ENCODE measurements at regions not wholly inside any gene's neighbourhood (a gene's known extent, or its start where the extent isn't known, plus 50 kb on each side); places are given as distances from the start of the nearest gene placed in this dataset.

DNA sequence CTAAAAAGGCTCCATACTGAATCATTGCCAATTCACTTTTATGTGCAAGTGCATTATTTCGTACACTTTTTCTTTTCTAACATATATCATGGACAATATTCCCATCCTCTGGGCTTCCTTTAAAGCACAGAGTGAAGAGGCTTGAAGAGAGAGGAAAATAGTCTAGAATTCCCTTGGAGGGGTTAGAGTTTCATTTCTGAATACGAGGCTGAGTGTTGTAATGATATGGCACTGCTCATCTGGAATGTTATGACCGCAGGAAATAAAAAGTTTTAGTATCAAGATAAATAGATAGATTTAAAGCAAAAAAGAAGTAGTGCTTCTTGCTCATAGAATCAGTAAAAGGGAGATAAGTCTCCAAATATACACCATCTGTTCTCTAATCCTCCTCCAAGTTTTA, 412.3 kb upstream of the SLITRK1 start:
- DNase-seq (ENCODE audit: low read depth), result no peak

DNA sequence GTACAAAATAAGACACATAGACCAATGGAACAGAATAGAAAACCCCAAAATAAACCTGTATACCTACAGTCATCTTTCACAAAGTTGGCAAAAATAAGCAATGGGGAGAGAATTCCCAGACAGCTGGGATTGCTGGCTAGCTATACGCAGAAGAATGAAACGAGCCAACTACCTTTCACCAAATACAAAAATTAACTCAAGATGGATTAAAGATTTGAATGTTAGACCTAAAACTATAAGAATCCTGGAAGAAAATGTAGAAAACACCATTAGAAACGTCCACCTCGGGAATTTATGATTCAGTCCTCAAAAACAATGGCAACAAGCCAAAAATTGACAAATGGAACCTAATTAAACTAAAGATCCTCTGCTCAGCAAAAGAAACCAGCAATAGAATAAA, 408.1 kb upstream of the SLITRK1 start:
- DNase-seq (ENCODE audit: low read depth), result no peak

DNA sequence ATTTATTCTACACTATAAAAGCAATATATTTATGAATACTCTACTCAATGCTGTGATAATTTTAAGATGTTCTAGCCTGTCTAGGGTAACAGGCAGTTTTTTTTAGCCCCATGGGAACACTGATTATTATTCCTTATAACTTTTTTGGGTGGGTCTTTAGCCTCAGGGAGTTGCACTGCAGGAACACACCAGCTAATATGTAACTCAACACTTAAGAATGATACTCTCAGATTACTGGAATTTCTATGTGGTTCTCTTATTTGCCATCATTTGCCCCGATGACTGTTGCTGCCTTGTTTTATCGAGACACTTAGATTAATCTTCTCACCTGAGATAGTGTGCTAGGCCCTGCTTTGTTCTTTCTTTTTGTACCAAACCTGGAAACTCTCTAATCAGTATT, 396.9 kb upstream of the SLITRK1 start:
- DNase-seq (ENCODE audit: low read depth), result no peak

DNA sequence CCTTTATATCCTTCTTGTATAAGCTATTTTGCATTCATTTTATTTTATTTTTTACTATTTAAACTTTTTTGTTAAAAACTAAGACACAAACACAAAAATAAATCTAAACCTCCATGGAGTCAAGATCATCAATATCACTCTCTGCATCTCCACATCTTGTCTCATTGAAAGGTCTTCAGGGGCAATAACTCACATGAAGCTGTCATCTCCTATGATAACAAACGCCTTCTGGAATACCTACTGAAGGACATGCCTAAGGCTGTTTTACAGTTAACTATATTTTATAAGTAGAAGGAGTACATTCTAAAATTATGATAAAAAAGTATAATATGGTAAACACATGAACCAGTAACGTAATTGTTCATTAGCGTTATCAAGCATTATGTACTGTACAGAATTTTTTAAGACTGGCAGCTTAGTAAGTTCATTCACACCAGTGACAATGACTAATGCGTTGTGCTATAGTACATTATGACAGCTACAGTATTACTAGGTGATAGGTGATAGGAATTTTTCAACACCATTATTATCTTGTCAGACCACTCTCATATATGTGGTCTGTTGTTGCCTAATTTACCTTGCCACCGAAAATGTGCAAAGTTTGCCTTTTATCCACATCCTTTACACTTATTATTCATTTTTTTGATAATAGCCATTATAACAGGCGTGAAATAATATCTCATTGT, 390.7 kb upstream of the SLITRK1 start:
- no peak for DNase-seq (ENCODE audit: low read depth)

DNA sequence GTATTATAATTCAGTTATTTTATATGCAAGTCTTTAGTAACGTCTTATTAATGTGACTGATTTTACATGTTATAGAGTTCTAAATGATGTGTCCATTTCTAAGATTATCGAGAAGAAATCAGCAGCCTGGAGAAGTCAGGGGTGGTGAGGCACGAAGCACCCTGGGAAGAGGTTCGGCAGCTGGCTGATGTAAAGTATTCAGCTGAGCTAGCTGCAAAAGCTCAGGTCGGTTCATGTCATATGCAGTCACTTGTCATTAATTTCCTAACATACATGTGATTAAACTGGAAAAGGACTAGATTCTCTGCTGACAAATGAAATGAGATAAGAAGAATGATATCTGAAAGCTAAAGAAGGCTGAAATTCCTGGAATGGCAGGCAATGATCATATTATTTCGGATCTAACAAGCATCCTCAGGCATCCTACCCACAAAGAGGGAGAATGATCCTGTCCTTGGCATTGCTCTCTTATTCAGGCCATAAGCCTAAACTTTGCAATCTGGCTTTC, 383.0 kb upstream of the SLITRK1 start:
- DNase-seq (ENCODE audit: low read depth), result no peak

DNA sequence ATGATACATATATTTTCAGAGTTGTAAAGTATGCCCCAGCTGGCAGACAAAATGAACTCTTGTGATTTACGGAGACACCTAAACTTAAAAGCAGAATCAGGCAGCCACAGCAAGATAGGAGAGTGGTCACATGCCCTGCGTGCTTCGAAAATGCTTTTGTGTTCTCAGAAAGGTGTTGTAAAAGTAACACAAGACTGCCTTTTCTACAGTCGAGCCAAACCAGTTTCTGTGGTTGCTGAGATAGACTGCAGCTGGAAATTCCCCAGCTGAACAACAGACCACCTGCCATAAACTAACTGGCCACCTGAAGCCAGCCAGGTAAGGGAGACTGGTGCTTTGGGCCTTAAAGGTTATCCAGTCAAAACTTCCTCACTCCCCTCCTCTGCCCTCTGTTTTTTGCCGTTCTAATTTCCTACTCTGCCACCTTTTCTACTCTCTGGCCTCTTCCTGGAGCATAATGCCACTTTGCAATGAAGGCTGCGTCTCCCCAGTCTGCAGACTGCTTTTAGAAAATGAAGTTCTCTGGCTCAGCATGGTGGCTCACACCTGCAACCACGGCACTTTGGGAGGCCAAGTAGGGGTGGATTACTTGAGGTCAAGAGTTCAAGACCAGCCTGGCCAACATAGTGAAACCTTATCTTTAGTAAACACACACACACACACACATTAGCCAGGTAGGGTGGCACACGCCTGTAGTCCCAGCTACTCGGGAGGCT, 381.2 kb upstream of the SLITRK1 start:
- no peak for DNase-seq (ENCODE audit: low read depth)

DNA sequence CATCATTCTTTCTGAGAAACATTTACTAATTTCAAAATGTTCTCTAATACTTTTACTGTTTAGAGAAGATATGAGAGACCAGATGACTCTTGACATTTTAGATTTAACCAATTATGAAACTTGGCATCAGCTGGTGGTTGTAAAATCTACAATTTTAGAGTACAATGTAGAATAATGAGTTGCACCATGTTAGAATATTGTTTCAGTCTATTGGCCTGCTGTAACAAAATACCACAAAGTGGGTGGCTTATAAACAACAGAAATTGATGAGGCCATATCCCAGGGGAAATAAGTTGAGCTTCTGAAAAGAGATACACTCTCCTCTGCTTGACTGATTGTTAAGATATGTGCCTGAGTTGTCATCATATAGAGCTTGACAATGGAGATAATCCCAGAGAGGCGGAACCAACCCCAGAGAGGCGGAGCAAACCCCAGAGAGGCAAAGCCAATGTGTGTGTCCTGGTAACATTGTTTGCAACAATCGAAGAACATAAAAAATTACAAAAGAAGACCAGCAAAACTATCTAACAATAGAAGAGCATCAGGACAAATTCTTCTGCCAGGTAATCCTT, 373.0 kb upstream of the SLITRK1 start:
- DNase-seq (ENCODE audit: low read depth), result no peak

DNA sequence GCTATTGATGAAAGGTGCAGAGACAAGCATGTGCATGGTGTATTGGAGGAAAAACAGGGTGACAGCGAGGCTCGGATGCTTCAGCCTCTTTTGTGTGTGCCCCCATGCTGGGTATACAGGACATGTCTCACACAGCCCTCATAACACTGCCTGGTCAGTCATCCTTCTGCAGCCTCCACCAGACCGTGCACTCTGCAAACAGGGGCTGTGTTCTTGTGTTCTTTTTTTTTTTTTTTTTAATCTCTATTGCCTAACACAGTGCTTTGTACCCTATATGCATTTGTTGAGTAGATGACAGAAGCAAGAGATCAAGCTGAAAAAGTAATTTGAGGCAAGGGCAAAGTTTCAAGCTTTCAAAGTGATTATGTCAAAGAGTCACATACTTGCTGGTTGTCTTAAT, 367.2 kb upstream of the SLITRK1 start:
- no peak for DNase-seq (ENCODE audit: low read depth)

DNA sequence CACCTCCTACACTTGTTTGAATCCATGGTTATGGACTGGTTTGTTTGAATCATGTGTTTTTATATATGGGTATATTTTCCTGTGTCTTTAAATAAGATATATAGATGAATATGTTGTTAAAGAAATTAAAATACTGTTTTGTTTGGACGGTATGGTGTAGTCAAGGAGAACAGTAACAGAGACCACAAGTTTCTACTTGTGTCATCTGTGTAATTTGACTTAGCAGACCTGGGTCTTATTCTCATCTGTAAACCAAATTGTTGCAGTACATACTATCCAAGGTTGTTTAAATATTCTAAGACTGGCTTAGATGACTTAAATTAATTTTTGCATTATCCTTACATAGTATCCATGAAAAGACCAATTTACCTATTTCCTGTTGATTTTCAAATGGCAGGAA, 361.1 kb upstream of the SLITRK1 start:
- no peak for DNase-seq (ENCODE audit: low read depth)

DNA sequence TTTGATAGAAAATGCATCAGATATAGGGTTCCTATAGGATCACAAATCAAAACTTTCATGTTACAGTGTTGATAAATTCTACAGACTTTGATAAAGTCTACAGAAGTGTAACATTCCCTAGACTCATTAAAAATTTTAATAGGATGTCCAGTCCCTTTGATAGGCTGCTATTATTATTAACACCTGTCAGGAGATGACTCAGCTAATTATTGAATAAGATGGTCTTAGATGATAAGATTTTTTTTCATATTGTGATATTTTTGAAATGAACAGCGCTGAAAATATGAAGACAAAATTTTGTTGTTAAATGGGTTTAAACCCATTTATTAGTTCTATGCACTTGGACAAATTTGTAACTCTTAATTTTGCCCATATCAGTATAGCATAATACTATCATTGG, 356.8 kb upstream of the SLITRK1 start:
- no peak for DNase-seq (ENCODE audit: low read depth)

DNA sequence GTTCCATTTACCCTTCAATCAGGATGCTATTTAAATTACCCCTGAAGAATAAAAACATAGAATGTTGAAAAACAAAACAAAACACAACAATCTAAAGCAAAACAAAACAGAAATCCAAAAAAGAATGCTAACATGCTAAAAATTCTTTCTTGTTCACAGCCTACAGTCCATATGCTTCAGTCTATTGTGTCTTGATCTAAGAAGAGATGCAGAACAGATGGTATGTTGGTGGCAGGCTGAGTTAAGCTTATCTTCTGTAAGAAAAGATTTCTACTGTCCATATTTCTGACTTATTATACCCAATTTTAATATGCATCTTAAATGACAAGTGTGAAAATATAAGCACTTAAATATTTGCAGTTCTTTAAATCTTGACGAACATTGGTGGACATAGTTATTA, 356.1 kb upstream of the SLITRK1 start:
- no peak for DNase-seq (ENCODE audit: low read depth)

DNA sequence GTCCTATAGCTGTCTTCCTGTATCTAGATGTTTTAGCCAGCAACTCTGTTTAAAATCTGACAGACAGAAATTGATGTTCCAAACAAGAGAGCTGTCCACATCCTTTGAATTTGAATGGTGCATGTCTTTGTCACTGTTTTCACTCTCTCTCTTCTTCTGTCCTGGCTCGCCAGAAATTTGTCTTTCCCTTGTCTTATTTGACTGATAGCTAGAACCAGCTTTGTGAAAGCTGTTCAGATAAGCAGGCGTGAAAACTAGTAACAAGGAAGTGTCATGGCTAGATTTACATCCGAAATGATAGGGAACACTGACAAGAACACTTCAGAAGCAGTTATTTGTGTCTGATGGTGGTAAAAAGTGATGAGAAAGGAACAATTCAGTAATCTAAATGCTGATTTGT, 354.9 kb upstream of the SLITRK1 start:
- DNase-seq (ENCODE audit: low read depth), result no peak

DNA sequence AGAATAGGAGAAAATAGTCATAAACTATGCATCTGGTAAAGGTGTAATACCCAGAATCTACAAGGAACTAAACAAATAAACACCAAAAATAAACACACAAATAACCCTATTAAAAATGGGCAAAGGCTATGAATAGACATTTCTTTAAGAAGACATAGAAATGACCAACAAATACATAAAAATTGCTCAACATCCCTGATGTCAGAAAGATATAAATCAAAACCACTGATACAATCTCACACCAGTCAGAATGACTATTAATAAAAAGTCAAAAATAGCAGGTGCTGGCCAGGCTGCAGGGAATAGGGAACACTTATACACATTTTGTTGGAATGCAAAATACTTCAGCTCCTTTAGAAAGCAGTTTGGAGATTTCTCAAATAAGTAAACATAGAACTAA, 352.1 kb upstream of the SLITRK1 start:
- no peak for DNase-seq (ENCODE audit: low read depth)

DNA sequence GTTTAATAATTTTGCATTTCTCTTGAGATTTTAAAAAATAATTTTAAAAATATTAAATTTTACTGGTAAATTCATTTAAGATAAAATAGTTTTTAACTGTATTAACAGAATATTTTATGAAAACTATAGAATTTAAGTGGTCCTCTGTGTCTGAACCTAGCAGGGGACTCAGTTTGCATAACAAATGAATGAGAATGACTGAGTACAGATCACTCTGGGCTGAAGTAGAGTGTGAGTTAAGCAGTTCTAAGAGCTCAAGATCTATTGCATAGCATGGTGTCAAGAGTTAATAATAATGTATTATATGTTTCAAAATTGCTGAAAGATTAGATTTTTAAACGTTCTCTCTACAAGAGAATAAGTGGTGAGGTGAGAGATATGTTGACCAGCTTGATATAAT, 348.3 kb upstream of the SLITRK1 start:
- no peak for DNase-seq (ENCODE audit: low read depth)

DNA sequence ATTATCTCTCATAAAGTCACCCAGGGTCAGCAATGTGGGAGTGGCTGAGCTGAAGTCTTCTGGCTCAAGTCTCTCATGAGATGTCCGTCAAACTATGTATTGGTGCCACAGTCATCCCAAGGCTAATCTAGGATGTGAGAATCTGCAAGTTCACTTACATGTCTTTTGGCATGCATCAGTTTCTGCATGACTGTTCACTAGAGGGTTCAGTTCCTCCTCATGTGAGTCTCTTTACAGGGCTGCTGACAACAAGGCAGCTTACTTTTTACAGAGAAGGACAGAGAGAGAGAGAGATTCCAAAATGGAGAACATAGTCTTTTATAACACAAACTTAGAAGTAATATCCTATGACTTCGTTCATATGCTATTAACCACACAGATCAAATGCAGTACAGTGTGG, 328.8 kb upstream of the SLITRK1 start:
- DNase-seq (ENCODE audit: low read depth), result no peak

DNA sequence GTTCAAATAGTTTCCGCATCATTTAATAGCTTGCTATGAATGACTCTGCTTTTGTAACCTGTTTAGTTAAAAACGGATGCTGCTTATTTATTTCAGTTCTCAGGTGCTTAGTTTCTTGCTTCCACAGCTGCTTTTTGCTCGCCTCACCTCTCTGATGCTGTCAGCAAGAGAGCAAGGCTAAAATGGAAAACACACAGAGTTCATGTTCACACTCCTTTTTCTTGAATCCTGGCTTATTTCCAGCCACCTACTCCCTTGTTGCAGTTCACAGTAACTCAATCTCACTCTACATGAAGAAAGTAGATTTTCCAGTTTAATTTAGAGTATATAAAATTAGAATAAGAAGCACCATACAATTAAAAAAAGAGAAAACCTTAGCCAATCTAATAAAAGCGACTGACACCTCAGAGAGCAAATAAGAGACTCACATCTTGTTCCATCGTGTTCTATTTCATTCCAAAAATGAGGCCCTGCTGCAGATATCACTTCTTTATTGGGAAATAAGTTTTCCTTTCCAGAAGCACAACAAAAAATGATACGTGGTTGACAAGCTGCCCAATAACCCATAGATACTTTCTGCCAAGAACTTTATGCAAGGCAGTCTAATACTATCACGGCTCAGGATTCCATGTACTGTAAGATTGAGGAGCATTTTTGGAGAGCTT, 326.1 kb upstream of the SLITRK1 start:
- no peak for DNase-seq (ENCODE audit: low read depth)

DNA sequence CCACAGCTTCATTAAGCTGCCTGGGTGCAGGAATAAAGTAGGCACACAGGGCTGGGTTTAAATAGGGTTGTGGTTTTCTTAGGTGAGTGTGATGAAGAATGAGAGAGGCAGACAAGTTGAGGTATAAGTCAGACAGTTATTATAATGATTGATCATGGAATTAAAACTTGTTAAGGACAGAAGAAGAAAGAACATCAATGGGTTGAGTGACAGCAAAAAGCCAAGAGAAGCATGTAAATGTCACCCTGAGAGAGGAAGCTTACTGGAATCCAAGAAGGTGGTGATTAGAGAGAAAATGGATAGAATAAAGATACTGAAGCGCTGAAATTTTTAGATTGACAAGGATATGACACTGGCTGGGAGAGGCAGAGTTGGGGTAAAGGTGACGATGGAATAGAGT, 325.2 kb upstream of the SLITRK1 start:
- no peak for DNase-seq (ENCODE audit: low read depth)

DNA sequence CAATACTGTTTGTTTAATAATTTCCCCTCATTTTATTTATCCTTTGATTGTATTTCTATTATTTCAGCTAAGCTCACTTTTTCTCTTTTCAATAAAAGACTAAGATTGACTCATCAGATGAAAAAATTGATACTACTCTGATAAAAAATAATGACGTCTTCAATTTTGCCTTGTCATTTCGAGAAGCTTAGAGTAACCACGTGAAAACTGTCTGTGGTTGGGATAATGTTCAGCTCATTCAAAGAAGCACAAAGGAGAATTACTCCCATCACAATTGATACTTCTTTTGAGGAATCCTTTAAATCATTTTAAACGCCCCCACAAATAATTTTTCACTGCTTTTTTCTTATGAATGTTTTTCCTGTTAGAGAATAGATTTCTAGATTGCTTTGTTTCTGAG, 318.7 kb upstream of the SLITRK1 start:
- DNase-seq (ENCODE audit: low read depth), result no peak

DNA sequence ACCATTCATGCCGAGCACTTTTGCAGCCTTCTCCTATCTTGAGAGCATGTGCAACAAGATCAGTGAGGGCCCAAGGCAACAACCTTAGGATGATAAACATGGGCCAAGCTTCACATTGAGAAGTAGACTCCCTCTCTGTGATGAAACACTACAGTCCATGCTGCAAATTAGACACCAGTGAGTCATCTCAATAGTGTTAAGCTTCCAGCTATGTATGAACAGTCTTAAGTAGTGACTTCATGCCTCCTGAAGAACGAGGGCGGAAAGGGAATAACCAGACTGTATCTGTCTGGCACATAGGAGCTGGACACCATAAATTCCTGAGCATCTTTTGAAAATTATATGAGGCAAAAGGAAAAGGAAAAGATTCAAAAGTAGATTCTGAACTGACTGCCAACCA, 309.9 kb upstream of the SLITRK1 start:
- no peak for DNase-seq (ENCODE audit: low read depth)

DNA sequence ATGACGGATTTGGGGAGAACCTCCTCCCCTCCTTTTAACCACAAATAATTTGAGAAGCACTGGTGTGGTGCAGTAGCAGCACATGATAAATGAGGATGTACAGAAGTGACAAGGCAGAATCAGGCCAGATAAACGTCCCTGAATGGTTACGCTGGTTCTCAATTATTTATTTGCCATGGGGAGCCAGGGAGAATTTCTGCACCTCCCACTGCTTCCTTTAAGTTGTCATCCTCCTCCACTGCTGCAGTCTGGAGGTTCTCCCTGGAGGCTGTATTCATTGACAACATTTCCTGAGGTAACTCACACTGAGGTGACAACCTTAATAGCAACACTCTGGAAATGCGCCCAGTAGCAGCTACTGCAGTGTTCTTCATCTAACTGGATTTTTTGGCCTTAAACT, 308.9 kb upstream of the SLITRK1 start:
- DNase-seq (ENCODE audit: low read depth), result no peak

DNA sequence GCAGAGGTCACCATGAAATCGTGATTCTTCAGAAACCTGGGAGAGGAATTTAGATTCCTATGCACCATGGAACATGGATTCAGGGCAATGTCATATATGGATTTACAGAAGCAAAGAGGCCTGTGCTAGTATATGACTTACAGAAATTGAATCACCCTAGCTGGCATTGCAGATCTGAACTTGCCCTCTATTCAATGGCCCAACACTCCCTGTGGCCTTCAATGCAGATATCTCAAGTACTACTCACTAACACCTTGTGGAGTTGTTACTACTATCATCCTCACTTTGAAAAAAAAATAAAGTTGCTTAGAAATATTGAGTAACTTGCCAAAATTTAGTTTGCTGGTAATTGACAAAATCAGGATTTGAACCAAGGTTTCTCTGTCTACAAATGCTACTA, 305.4 kb upstream of the SLITRK1 start:
- DNase-seq (ENCODE audit: low read depth), result no peak

DNA sequence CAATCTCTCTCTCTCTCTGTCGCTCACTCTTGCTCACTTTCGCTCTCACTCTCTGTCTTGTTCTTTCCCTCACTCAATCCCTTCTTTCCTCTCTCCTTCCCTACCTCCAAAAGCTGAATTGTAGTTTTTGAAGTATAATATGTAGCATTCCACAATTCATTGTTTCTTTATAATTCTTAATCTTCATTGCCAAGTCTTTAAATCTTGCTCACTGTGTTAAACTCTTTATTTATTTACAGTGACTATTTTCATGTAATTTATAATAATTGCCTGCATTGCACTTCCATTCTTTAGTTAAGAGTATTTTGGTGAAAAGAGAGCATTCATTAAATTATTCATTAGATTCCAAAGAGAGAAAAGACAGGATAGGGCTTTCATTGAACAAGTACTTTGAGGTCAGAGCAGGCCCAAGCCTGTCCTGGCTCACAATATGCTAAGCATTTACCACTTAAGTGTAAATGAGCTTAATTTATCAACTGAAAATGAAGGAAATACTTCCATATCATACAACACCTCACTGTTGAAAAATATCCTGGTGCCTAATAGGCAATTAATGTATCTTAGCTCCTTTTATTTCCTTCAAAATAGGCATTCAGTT, 257.4 kb upstream of the SLITRK1 start:
- no peak for DNase-seq (ENCODE audit: low read depth)

DNA sequence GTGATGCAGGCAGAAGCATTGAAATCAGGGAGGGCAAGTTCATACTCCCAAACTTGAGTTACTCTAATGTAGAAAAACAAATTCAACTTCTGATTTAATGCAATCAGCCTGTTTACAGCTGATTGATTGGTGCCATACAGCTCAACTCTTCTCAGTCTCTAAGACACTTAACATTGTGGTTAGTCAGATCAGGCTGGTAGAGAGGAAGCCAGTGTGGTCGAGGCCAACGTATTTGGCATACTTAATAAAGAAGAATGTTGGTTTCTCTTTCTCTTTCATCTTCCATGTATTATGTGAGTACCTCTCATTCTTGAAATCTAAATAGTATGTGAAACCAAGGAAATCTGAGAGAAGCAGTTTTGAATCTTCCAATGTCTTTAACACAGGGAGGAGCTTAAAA, 255.0 kb upstream of the SLITRK1 start:
- DNase-seq (ENCODE audit: low read depth), result no peak
